ENCODE measurements at regions not wholly inside any gene's neighbourhood (a gene's known extent, or its start where the extent isn't known, plus 50 kb on each side); places are given as distances from the start of the nearest gene placed in this dataset.
"Not testable (repeated sequence)": the region's sequence is repeated elsewhere in the genome, so short reads cannot be mapped to it uniquely, and the experiment has no call there.

DNA sequence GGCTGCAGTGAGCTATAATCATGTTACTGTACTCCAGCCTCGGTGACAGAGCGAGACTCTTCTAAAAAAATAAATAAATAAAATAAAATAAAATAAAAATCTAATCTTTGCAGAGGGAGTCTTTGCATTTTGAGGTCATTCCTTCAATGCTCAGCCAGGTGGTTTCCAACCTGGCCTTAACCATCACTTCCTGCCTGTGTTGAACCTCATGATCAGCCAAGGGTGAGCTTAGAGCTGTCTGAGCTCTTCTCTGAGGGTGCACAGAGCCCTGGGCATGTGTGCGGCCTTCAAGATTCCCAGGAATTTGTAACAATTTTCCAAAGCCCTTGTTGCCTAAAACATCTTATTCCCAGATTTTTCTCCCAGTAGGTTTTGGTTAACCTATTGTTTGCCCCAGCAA is 94.3 kb downstream of the KCNJ12 start:
- H3K27me3 ChIP-seq (ENCODE audit: insufficient read depth, low read length, poor library complexity); H4K20me1 ChIP-seq (ENCODE audit: insufficient read depth, low read length); H3K79me2 ChIP-seq (ENCODE audit: insufficient read depth, low read length): not testable (repeated sequence)

DNA sequence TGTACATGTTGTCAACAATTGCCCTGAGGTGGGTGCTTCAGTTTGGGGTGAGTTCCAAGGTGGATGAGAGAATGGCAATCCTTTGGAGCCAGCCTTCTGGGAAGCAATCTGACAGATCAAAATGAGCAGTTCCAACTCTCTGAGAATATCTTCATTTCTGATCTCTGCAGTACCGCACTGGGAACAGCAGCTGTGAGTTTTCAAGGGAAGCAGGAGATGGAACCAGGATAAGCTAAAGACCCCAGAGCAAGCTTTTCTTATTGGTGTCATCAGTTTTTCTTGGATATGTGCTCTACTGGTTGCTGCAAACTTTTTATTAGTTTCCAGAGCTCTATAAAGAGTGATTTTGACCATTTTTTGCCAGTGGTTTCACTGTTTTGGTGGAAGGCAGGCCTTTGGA is 94.7 kb downstream of the KCNJ12 start:
- Histone ChIP-seq H3K4me1 (ENCODE audit: insufficient read depth, low read length) (no peaks in the 10 kb centered on the region), H3K9ac (ENCODE audit: low read depth, low read length) (no peak overlapping the region), H4K20me1 (ENCODE audit: insufficient read depth, low read length) (no peaks in the 10 kb centered on the region), H3K9me3 (ENCODE audit: insufficient read depth, low read length, severe bottlenecking) (no peaks in the 10 kb centered on the region), H3K36me3 (ENCODE audit: insufficient read depth, low read length) (no peaks in the 10 kb centered on the region), H3K27me3 (ENCODE audit: insufficient read depth, low read length, poor library complexity) (no peaks in the 10 kb centered on the region), H2AFZ (ENCODE audit: low read depth, low read length) (no peak overlapping the region), H3K4me2 (ENCODE audit: insufficient read depth, low read length) (no peak overlapping the region), H3K79me2 (ENCODE audit: insufficient read depth, low read length) (no peaks in the 10 kb centered on the region), H3K4me3 (ENCODE audit: low read depth in 1 of 2, low read length in 2 of 2) (no peak overlapping the region), H3K27ac (ENCODE audit: low read length) (no peak overlapping the region)
- DNase-seq (no peak), ATAC-seq (ENCODE audit: insufficient read depth, low read depth) (no peak)
- TF ChIP-seq, protein P1, sequence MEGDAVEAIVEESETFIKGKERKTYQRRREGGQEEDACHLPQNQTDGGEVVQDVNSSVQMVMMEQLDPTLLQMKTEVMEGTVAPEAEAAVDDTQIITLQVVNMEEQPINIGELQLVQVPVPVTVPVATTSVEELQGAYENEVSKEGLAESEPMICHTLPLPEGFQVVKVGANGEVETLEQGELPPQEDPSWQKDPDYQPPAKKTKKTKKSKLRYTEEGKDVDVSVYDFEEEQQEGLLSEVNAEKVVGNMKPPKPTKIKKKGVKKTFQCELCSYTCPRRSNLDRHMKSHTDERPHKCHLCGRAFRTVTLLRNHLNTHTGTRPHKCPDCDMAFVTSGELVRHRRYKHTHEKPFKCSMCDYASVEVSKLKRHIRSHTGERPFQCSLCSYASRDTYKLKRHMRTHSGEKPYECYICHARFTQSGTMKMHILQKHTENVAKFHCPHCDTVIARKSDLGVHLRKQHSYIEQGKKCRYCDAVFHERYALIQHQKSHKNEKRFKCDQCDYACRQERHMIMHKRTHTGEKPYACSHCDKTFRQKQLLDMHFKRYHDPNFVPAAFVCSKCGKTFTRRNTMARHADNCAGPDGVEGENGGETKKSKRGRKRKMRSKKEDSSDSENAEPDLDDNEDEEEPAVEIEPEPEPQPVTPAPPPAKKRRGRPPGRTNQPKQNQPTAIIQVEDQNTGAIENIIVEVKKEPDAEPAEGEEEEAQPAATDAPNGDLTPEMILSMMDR (IDR thresholded peaks at IDR 0.05; ENCODE audit: borderline replicate concordance, extremely low read depth, low read length, poor library complexity, severe bottlenecking), result no peak
- no peak for TF ChIP-seq EZH2 (IDR thresholded peaks at IDR 0.05; ENCODE audit: borderline replicate concordance, low read depth, low read length, severe bottlenecking)

More for the DNA sequence above, 94.3 kb downstream of the KCNJ12 start:
- not testable (repeated sequence) for H3K4me3 ChIP-seq (ENCODE audit: low read depth in 1 of 2, low read length in 2 of 2); H3K9me3 ChIP-seq (ENCODE audit: insufficient read depth, low read length, severe bottlenecking); DNase-seq; H3K9ac ChIP-seq (ENCODE audit: low read depth, low read length); H3K4me2 ChIP-seq (ENCODE audit: insufficient read depth, low read length); H2AFZ ChIP-seq (ENCODE audit: low read depth, low read length); H3K4me1 ChIP-seq (ENCODE audit: insufficient read depth, low read length); H3K27ac ChIP-seq (ENCODE audit: low read length); H3K36me3 ChIP-seq (ENCODE audit: insufficient read depth, low read length); ATAC-seq (ENCODE audit: insufficient read depth, low read depth)

DNA sequence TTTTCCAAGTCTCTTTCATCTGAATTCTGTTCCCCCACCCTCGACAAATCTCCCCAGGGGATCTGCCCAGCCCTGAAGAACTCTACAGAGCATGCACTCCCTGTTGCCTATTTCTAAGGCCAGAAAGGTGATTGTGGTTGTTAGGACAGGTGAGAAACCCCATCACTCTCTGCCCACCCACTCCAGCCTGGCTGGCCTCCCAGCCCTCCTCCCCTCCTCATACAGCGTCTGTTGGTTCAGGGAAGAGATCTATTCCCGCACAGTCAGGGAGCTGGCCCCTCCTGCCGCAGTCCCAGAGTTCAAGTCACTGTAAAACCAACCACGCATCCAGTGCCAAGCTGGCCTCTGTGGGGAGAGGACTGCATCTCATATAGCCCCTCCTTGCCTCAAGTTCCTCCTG is 98.7 kb downstream of the KCNJ12 start:
- Histone ChIP-seq H3K9ac (ENCODE audit: low read depth, low read length) (no peak overlapping the region), H3K9me3 (ENCODE audit: insufficient read depth, low read length, severe bottlenecking) (peaks cover 14% of the 10 kb centered on the region), H3K79me2 (ENCODE audit: insufficient read depth, low read length) (no peaks in the 10 kb centered on the region), H3K4me2 (ENCODE audit: insufficient read depth, low read length) (no peak overlapping the region), H3K4me3 (ENCODE audit: low read depth in 1 of 2, low read length in 2 of 2) (no peak overlapping the region), H3K27me3 (ENCODE audit: insufficient read depth, low read length, poor library complexity) (no peaks in the 10 kb centered on the region), H3K27ac (ENCODE audit: low read length) (no peak overlapping the region), H3K4me1 (ENCODE audit: insufficient read depth, low read length) (no peaks in the 10 kb centered on the region), H4K20me1 (ENCODE audit: insufficient read depth, low read length) (no peaks in the 10 kb centered on the region), H3K36me3 (ENCODE audit: insufficient read depth, low read length) (no peaks in the 10 kb centered on the region), H2AFZ (ENCODE audit: low read depth, low read length) (no peak overlapping the region)
- DNase-seq (no peak), ATAC-seq (ENCODE audit: insufficient read depth, low read depth) (no peak)
- TF ChIP-seq, protein P1 (IDR thresholded peaks at IDR 0.05; ENCODE audit: borderline replicate concordance, extremely low read depth, low read length, poor library complexity, severe bottlenecking), result no peak
- no peak for TF ChIP-seq EZH2 (IDR thresholded peaks at IDR 0.05; ENCODE audit: borderline replicate concordance, low read depth, low read length, severe bottlenecking)

DNA sequence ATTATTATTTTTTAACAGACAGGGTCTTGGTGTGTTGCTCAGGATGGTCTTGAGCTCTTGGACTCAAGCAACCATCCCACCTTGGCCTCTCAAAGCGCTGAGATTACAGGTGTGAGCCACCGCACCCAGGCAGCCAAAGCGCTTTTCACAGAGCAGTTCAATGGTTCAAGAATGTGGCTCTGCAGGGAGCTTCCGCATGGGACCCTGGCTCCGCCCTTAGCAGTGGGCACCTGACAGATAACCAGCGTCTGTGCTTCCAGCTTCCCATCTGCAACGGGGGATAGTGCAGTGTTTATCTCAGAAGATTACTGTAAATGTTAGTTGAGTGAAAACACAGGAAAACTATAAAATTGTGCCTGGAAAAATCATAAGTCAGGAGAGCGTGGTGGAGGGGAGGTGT is 99.4 kb downstream of the KCNJ12 start:
- Histone ChIP-seq H3K4me2 (ENCODE audit: insufficient read depth, low read length) (no peak overlapping the region), H3K27me3 (ENCODE audit: insufficient read depth, low read length, poor library complexity) (no peaks in the 10 kb centered on the region), H3K4me1 (ENCODE audit: insufficient read depth, low read length) (no peaks in the 10 kb centered on the region), H3K4me3 (ENCODE audit: low read depth in 1 of 2, low read length in 2 of 2) (no peak overlapping the region), H3K27ac (ENCODE audit: low read length) (no peak overlapping the region), H3K9me3 (ENCODE audit: insufficient read depth, low read length, severe bottlenecking) (peaks cover 14% of the 10 kb centered on the region), H3K36me3 (ENCODE audit: insufficient read depth, low read length) (no peaks in the 10 kb centered on the region), H3K79me2 (ENCODE audit: insufficient read depth, low read length) (no peaks in the 10 kb centered on the region), H3K9ac (ENCODE audit: low read depth, low read length) (no peak overlapping the region), H2AFZ (ENCODE audit: low read depth, low read length) (no peak overlapping the region), H4K20me1 (ENCODE audit: insufficient read depth, low read length) (no peaks in the 10 kb centered on the region)
- DNase-seq, result no peak
- no peak for ATAC-seq (ENCODE audit: insufficient read depth, low read depth)
- TF ChIP-seq, protein P1 (IDR thresholded peaks at IDR 0.05; ENCODE audit: borderline replicate concordance, extremely low read depth, low read length, poor library complexity, severe bottlenecking), result no peak
- TF ChIP-seq EZH2 (IDR thresholded peaks at IDR 0.05; ENCODE audit: borderline replicate concordance, low read depth, low read length, severe bottlenecking), result no peak
